NOMO-1 (cell line): ENCODE measurements at regions not wholly inside any gene's neighbourhood (a gene's known extent, or its start where the extent isn't known, plus 50 kb on each side); places are given as distances from the start of the nearest gene placed in this dataset.
"Not testable (repeated sequence)": the region's sequence is repeated elsewhere in the genome, so short reads cannot be mapped to it uniquely, and the experiment has no call there.

Experiments used
- DNase-seq, 2 experiments: peaks; one replicate each; lab custom pipeline; 2025; ENCODE audit not compliant: unreplicated experiment in 2 of 2; lab: John Stamatoyannopoulos, UW

DNA sequence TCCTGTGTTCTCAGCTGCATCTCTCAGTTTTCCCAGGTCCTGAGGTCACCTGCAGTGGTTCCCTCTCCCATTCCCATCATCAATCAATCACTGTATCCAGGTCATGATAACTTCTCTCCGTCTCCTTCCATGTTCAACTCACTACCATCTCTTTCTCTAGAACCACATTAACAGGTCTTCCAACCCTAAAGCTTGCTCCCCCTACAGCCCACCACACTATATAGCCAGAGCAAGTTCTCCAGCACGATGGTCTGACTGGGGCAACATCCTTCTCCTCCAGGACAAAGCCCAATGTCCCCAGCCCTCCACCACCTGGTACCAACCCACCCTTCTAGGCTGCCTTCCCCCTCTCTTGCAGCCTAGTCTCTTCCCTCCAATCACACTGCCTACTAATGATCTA lies 241.6 kb downstream of the CDK5RAP2 start:
- no peak for DNase-seq

DNA sequence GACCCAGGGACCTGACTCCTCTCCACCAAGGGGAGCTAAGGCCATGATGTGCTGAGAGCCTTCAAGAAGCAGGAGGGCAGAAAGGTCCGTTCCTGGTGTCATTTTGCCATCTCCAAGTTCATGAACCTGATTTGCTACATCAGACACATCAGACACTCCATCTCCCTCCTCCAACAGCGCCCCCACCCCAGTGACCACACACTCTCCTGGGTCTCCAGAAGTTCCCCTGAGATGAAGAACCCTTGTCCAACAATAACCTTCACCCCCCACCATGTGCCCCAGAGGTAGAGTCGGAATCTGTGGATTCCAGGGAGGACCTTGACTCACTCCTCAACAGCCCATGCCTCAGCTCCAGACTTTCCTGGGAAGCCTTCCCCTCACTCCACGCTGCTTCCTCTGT lies 242.8 kb downstream of the CDK5RAP2 start:
- DNase-seq, result no peak

DNA sequence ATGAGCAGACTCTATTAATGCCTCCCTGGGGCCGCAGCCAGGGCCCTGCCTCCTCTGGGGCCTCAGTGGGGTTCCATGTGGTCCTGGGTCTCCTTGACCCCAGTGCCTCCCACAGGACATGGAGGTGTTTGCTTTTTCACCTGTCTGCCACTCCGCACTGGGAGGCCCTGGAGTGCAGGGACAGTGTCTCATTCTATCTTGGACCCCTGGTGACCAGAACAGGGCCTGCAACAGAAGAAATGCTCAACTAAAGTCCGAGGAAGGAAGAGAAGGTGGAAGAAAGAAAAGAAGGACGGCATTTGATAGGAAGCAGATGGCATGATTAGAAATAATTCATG lies 243.2 kb downstream of the CDK5RAP2 start:
- no peak for DNase-seq

GRCh38 chr9:120336021-120336752 lies 243.8 kb downstream of the CDK5RAP2 start:
- DNase-seq, result no peak

GRCh38 chr9:120331913-120332312 lies 248.1 kb downstream of the CDK5RAP2 start:
- no peak for DNase-seq

DNA sequence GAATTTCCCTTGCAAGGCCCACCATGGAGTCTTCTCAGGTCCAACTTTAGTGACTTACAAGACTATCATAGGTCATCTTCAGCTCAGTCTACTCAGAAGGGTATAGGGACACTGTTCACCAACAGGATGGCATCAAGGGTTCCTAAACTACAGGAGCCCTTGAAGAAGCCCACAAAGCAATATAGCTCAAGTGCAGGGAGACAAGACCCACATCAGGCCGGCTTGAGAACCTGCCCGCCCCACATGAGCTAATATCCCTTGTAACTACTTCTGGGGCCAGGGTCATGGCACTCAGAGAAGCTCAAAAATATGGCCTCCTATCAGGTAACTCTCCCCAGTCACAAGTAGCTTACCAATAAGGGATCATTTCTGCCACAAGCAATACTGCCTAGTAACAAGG lies 249.9 kb downstream of the CDK5RAP2 start:
- DNase-seq, result no peak

DNA sequence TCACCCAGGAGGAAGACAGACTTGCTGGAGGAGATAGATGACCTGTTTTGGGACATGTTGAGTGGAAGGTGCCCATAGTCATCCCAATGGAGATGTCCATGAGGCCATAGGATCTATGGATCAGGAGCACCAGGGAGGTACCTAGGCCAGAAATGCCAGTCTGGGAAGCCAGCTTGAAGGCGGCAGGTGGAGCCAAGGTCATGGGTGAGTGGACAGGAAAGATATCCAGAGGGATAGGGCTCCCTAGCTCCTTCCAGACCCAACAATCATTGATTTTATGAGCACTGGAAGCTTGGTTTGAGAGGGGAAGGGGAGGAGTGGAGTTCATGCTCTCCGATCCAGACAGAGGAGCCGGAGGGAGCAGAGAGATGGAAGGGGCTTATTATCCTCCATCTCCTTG lies 252.6 kb downstream of the CDK5RAP2 start:
- DNase-seq, result no peak

- no peak for DNase-seq
These were observed 253.8 kb downstream of the CDK5RAP2 start for GRCh38 chr9:120326049-120326693.

- peak; percentile 29 to 55 for DNase-seq
These were observed 254.8 kb downstream of the CDK5RAP2 start for GRCh38 chr9:120324996-120325642.

DNA sequence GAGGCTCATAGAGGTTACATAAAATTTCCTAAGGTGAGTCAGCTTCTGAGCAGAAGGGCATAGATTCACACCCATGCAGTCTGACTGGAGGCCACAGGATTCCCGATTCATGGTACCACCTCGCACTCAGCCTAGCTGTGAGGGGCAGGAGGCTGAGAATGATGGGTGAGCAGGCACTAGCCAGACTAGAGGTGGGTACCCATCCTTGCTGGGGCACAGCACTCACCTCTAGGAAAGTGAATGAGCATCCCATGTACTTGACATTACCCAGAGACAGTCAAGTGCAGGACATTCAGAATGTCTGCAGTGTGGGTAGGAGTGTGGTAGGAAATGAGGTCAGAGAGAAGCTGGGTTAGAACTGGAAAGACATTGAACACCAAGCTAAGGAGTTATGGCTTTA lies 255.5 kb downstream of the CDK5RAP2 start:
- DNase-seq, result no peak

- DNase-seq, result no peak
These were observed 256.8 kb downstream of the CDK5RAP2 start for GRCh38 chr9:120323125-120323524.

- DNase-seq, result no peak
These were observed 260.5 kb downstream of the CDK5RAP2 start for GRCh38 chr9:120319452-120319851.

DNA sequence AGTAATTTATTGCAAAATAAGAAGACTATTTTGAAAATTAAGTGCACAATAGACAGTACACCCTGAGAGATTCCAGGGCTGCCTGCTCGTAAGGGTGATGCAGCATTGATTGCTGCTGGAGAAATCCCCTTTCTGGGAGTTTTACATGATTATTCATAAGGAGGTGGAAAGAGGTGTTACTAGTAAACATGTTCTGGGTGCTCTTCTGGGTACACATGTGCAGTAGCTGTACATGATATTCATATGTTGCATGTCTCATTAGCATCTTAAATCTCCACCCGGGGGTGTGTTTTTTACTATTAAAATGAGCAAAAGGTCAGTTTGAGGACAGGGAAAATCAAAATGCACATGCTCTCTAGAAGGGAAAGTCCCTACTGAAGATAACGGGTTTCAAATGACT lies 264.8 kb downstream of the CDK5RAP2 start:
- no peak for DNase-seq

- DNase-seq, result no peak
These were observed 267.9 kb downstream of the CDK5RAP2 start for GRCh38 chr9:120312031-120312430.

GRCh38 chr9:120310035-120310434 lies 269.9 kb downstream of the CDK5RAP2 start:
- DNase-seq, result no peak

- DNase-seq, result no peak
These were observed 271.5 kb downstream of the CDK5RAP2 start for GRCh38 chr9:120308495-120308894.

DNA sequence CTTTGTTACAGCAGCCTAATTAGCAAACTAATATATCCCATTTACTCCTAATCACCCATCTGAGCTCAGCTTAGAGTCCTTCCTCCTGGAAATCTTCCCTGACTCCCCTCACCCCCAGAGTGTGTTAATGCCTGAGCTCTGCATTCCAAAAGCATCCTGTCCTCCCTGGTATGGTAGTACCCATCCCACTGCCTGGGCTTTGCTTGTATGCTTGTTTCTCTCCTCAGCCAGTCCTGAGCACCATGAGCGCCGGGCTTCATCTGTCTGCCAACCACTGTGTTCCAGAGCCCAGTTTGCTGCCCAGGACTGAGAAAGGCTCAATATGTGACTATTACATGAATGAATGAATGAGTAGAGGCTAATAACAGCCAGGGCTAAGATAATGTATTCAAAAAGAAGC lies 272.4 kb downstream of the CDK5RAP2 start:
- DNase-seq, result no peak

DNA sequence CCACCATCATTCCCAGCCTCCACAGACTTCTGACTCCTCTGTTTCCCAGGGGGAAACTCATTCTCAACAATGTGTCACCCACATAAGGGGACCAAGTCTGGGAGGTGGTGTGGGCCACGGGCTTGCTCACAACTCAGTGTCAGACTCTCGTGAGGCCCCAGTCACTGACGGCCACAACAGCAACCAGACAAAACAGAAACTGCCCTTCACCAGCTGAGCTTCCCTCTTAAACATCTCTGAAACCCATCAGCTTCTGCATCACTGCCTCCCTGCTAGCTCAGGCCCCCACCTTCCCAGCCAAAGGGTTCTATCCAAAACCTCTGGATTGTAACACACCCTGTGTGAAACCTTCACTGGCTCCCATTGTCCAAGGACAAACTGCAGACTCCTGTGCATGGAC lies 273.4 kb downstream of the CDK5RAP2 start:
- DNase-seq, result no peak

GRCh38 chr9:120306088-120306487 lies 273.9 kb downstream of the CDK5RAP2 start:
- no peak for DNase-seq

DNA sequence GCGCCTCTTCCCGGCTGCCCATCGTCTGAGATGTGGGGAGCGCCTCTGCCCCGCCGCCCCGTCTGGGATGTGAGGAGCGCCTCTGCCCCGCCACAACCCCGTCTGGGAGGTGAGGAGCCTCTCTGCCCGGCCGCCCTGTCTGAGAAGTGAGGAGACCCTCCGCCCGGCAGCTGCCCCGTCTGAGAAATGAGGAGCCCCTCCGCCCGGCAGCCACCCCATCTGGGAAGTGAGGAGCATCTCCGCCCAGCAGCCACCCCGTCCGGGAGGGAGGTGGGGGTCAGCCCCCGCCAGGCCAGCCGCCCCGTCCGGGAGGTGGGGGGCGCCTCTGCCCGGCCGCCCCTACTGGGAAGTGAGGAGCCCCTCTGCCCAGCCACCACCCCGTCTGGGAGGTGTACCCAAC lies 275.1 kb downstream of the CDK5RAP2 start:
- DNase-seq, result not testable (repeated sequence)

DNA sequence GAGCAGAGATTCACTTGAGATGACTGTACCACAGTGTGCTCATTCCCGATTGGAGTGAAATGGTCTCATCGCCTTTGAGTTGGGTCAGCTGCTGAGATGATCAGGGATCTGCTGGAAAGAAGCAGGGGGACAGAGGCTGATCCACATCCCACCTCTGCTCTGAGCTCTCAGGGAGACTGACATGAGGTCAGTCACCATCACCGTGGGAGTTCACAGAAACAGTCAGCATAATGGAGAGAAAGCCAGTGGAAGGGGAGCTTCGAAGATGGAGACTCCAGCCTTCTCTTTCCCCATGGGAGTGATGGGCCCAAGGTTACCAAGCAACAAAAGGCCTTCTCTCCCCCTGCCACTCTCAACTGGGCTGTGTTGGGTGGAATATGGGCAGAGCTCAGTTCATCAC lies 276.4 kb downstream of the CDK5RAP2 start:
- no peak for DNase-seq

- DNase-seq, result no peak
These were observed 280.2 kb downstream of the CDK5RAP2 start for GRCh38 chr9:120299785-120300184.
